DMS153 (cell line): ENCODE measurements at regions not wholly inside any gene's neighbourhood (a gene's known extent, or its start where the extent isn't known, plus 50 kb on each side); places are given as distances from the start of the nearest gene placed in this dataset.

ENCODE experiments used
- DNase-seq: peaks from one replicate; lab custom pipeline; 2025; lab: John Stamatoyannopoulos, UW

DNA sequence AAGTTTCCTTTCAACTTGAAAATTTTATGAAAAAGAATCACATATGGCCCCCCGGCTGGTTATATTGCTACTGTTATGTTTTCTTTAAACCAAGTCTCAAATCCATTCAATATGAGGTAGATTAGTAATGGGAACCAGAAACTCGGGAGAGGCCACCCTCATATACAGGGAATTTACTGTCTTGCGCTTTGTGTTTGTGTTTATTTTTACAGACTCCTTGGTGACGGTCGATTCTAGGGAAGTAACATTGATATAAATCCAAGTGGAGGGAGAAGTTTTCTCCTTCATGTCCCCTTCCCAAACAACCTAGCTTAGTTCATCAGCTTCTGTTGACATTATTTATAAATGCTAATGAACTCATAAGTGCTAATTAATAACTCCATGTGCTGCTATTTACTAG is 163.5 kb upstream of the LMO4 start:
- DNase-seq = no peak

DNA sequence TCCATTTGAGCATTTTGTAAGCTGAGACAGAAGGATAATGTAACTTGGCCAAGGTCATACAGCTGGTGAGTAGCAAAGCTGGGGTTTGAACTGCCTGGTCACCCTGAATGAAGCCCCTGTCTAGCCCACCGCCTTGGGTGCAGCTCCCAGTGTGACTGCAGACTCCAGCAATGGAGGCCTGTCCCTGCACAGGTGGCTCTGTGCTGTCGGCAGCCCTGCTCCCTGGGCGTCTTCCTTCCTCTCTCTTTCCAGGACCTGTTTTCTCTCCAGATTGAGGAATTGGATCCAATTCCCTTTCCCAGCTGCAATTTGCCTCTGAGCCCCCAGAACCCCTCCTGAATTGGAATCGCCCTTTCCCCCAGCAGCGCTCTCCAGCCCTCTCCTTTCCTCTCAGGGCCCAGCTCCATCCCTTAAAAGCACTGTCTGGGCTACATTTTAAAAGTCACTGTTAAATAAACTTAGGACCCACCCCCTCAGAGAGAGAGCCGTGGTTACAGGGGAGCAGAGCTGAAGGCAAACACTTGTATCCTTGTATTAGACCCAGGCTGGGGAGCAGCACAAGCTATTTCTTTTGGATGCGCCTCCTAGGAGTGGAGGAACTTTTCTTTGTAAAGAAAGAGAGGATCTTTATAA is 161.4 kb upstream of the LMO4 start:
- DNase-seq = no peak

DNA sequence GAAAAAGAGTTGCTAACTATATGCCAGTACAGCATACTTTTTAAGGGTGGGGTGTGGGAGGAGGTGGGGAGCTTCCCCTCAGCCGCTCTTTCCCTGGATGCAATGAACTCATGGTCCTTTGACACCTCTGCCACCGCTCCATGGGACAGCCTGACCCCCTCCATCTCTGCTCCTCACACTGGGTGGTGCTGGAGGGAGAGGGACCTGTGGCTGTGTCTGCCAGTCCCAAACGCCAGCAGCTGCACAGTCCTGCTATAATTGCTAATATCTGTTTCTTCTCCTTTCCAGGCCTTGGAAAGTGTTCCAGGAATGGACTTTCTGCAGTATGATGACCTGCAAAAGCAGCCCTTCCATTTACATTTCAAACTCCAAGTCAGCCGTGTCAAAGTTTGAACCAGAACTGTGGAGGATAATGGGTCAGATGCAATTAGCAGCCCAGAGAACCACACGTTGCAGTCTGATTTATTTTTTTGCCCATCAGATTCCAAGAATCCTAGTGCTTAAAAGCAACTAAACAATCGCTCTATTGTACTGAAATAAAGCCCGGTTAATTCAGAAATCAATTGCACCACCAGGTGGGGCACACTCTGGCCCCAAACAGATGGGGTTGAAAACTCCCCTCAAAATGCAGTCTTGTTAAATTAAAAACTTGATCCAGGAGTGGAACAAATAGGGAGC is 160.7 kb upstream of the LMO4 start:
- no peak for DNase-seq

DNA sequence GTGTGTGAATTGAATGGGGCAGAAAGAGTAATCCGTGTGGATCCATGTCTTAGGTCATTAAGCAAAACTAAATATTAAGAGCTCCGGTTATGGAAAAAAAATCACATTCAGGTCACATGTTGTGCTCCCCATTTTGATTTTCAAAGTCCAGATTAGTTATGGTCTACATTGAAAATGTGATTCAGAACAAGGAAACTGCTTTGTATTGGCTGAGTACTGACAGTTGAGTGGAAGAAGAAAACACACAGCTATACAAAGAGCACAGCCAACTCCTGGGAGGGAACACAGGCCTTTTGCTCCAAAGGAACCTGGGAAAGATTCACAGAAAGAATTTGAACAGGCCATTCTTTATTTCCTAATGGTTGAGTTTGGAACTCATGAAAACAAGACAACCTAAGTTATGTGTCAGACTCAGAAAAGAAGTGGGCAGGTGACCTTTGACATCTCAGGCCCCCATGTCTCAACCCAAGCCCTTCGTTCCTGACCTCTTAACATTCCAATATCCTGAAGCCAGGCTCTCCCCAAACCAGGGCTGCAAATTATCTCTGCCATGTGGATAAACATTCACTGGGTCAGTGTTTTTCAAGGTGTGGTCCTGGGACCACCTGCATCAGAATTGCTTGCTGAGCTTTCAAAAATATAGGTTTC is 159.3 kb upstream of the LMO4 start:
- no peak for DNase-seq

DNA sequence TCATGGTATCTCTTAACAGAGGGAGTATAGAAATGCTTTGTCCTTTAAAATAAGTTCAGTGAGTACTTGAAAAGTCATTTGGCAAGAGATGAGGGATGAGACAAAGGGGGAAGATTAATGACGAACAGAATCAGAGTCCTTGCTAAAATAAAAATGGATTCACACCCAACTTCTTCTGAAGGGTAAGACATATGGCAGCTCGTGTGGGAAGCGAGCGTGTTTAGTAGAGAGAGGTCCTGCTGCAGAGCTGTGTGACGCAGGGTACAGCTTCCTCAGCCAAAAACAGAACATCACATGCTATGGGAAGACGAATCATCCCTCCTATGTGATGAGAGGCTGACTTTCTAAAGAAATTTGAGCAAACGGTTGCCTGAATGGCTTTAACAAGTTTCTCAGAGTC is 158.5 kb upstream of the LMO4 start:
- no peak for DNase-seq

DNA sequence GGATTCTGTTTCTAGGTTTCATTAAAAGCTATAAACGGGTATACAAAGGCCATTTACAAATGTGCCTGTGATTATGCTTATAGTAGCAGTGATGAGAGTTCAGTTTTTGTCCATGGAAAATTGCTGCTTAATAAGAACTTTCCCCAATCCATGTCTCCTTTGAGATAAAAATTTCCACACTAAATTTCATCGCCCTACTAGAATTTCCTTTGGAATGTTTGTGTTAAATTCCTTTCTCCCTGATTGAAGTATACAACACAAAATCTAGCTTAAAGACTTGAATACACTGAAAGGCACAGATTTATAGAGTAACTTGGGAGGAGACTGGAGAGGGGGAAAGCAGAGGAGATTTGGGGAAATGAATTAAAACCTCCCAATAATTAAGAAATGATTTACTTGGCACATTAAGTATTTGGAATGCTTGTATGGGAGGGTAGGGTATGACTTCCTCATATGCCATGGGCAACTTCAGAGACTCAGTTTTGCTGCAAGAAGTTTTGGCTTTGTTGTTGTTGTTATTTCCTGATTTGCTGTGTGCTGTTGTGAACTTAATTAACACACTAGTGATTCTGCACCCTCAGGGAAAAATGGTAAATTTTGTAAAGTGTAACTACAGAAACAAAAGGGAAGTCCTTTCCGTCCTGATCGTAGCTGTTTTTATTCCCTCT is 157.6 kb upstream of the LMO4 start:
- no peak for DNase-seq

DNA sequence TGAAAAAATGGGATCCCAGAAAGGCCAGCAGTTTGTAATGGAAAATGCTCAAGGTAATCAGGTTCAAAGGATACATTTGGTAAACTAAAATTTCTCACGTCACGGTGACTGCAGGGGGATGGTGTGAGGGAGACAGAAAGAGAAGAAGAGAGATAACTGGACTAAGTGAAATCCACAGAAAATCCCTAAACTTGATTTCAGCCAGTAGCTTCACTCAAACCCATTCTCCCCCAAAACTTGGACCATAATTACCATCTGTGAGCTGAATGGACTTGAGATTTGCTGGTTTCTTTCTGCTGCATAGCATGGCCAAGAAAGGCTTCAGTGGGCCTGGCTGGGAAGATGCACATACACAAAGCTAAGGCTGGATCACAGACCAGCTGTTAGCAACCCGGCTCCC is 155.4 kb upstream of the LMO4 start:
- DNase-seq = no peak

DNA sequence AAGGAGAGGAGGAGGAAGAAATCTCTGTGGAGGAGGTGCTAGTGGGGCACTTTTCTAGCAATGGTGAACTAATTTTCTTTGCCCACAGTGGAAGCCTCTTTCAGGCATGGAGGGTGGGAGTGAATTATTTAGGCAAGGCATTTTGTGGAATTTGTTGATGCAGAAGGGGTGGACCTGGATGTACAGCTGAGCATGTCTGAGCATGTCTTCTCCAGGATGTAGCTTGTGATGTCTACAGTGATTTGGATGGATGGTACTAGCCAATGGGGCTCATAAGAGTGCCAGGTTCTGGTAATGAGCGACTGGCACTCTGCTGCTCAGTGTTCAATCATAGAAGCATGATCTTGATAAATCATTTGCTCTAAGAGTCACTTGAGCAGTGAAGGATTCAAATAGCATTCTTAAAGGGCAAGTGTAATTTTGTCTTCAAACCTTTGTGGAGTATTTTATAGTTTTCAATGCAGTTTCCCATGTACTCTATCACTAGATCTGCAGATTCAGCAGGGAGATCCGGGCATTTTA is 153.9 kb upstream of the LMO4 start:
- DNase-seq = no peak

DNA sequence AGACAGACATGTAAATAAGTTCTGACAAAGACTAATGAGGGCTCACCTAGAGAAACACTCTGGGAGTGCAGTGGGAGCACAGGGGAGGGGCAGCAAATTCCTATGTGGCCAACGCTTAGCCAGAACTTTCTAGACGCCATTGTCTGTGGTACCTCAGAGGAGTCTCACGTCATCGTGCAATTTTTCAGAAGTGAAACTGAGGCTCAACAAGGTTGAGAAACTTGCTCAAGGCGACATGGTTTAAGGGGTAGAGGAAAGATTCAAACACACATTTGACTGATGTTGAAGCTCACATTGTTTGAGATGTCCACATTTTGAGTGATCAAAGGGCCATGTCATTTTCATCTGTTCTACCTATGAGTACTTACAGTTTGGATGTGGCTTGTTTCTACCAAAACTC is 152.6 kb upstream of the LMO4 start:
- no peak for DNase-seq

DNA sequence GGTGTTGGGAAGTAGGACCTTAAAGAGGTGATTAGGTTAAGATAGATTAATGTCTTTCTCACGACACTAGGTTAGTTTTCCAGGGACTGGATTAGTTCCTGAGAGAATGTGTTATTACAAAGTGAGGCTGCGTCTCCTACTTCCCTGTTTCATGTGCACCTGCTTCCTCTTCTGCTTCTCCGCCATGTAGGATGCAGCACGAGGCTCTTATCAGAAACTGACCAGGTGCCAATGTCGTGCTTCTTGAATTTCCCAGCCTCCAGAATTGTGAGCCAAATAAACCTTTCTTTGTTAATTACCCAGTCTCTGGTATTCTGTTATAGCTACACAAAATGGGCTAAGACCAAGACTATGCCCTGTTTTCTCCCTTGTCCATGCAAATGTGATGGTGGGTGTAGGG is 152.2 kb upstream of the LMO4 start:
- no peak for DNase-seq

DNA sequence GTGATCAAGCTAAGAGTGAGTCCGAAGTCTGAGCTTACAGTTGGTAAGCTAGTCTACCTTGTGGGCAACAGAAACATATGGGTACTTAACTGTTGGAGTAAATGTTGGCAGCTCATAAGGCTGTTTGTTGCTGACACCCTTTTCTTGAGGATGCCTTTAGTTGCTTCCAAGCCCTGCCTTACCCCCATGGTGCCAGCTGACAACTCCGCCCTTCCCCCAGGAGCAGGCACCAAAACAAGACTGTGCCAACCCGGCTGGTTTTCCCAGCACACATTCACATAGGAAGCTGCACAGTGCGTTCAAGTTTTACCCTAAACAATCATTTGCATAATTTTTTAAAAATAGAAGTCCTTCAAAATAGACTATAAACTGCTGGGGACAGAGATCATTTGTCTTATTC is 150.2 kb upstream of the LMO4 start:
- DNase-seq = no peak

DNA sequence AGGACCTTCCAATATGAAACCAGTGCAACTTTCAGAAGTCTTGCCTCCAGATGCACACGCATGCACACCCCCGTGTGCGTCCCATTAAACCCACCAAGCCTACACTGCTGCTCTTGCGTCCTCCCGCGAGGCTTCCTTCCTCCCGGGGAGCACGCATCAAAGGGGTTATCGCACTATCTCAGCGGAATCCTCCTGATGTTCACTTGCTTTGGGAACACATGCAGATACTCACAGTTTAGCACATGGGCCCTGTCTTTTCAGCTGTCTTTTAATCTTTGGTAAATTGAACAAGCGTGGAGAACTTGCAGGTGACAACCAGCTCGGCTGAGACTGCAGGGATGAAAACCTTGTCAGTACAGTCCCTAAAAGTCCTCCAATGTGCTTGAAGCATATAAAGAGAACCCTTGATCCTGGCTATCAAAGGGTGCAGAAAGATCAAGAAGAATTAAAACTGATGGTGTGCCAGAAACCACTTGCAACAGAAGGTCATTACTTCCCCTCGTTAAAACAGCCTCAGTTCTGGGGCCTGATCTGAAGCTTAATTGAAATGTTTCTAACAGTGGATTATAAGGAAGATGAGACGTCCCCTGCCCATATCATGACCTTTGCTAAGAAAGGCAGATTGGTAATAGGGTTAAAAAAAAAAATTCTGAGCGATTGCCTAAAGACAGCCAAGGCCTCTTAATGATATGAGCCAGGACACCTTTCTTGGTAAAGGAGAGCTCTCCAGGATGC is 149.4 kb upstream of the LMO4 start:
- DNase-seq = no peak

DNA sequence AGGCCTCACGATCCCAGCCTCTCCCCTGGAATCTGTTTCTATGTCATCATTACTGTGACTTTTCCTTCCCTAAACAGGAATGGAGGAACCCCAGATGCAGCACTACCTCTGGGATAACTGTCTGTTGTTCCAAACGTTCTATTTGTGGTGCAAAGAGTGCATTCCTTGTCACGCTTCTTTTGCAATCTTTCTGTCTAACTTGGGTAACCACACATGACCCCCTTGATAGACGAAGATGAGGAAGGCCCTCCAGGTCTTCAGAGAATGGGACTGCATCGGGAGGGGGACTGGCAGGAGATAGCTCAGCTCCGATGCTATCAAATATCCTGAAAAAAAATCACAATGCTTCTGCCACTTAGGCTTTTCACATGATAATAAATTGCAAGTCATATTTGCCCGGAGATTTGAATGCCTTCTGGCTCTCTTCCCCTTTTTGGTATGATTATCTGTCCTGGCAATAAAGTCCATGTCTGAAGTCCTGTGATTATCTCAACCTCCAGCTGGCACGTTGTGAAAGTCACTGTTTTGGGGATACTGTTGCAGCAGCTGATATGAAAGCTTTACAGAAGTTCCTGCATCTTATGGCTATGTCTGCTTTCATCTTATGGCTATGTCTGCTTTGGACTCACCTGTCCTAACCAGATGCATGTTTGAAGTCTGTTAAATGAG is 148.7 kb upstream of the LMO4 start:
- no peak for DNase-seq

DNA sequence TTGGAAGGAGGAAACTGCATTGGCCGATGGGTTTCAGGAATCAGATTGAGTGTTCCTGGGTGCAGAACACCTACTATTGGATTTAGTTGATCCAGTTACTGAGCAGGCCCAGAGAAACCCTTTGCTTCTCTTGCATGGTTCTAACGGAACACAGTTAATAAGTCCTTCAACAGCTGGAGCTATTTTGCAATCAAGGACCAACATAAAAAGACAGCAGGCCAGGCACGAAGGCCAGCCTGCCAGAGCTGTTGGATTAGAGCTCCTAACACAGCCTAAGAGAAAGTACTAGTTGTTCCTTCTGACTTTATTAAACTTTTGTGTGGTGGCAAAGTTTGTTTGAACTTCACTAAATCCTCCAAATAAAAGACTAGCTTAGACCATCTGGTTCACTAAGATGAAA is 148.0 kb upstream of the LMO4 start:
- no peak for DNase-seq

DNA sequence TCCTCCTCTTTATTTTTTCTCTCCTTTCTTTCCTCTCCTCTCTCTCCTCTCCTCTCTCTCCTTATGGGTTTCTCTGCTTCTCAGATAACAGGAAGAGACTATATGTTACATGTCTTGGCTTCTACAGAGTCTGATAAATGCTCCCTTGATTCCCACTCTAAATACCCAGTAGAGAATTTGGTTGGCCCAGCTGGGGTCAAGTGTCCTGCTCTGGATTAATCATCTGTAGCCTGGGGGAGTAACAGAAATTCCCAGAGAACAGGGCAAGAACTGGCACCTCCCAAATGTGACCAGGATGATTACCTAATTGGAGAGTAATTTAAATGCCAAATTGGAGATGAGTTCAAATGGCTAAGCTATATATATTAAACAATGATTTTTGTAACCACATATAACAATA is 146.1 kb upstream of the LMO4 start:
- no peak for DNase-seq

DNA sequence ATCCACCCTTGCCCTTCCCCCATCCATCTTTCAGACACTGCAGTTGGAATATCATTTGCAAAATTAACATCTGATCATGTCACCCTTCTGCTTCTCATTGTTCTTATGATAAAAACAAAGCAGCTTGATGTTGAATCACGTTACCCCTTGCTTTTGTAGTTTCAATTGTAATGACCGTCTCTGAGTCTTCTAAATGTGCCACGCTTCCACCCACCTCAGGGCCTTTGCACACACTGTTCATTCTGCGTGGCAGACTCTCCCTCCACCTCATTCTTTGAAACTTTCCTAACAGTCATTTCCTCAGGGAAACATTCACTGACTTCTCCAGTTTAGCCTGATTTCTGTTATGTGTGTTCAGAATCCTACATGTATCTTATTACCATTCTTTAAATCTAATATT is 143.6 kb upstream of the LMO4 start:
- DNase-seq = no peak

DNA sequence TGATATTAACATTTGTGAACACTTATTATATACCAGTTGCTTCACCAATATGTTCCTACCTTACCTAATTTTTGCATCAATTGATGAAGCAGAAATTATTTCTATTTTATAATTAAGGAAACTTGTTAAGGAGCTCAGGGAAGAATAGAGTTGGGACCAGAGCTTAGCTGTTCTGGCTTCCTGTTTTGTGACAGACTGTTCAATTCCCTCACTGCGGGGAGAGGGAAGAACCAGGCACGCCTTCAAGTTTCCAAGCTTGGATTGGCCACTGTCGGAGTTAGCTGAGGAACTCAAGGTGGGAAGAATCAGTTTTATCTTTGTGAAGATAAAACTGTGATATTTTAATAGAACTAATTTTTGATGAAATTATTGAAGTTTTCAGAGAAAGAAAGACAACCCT is 142.3 kb upstream of the LMO4 start:
- no peak for DNase-seq

DNA sequence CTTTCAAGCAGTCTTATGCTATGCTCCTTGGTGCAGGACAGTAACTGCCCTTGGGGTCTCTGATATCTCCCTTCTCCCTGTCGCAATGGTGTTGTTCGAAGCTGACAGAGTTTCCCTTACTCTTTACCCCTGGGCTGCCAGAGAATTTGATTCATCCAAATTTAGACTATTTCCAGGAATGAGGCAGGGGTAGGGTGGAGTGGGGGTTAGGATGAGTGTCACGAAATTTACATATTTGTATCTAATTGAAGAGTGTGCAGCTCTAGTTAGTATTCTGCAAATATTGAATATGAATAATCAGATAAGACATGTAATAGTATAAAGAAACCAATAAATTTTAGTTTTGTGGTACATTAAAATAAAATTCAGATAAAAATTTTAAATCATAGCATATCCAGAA is 140.0 kb upstream of the LMO4 start:
- DNase-seq = no peak

DNA sequence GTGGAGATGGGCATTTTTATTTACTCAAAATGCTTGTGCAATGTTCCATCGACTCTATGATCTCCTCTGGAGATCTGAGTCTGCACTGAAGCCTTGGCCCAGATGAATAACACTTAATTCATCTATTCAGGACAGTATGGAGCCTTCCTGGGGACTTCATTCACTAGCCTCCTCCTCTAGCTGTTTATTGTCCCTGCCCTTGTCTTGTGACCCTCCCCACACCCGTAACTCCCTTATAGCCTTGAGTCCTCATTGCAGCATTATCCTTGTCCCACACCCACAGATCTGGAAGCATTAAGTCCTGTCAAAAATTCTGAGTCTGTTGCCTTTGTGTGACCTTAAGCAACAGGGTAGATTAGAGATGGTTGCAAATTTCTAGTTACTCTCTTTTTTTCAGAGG is 138.3 kb upstream of the LMO4 start:
- no peak for DNase-seq

DNA sequence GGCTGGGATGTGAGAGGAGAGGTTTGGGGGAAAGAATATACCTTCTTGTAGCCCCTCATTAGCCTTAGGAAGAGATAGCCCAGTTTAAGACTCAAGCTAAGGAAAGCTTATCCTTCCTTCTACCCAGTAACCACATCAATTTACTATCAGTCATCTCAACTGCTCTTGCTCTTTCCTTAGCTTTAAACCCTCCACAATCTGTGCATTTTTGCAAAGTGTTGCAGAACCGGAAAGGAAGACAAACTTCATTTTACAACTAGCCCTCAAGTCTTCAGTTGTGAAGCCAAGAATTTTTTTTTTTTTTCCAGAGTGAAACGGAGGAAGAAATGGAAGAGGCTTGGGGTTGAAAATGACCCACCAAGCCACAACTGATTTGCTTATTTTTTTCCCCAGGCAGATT is 137.0 kb upstream of the LMO4 start:
- DNase-seq = no peak

DNA sequence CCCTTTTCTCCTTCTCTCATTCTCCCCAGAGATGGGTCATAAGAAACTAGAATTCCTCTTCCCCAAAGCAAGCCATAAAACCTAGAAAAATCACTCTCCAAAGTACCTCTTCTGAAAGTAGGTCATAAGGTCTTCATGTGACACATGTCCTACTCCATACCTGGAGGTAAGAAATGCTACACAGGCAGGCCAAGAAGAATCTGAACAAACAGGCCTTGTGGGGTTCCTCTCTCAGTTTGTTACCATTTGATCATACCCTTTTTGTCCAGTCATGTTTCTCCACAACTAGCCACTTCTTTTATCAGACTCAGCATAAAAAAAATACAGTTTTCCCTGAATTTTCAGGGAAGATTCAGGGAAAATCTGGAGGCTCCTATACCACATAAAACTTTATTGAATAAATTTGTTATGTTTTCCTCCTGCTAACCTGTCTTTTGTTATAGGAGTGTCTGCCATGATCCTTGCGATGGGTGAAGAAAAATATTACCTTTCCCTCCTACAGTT is 134.4 kb upstream of the LMO4 start:
- DNase-seq = no peak

DNA sequence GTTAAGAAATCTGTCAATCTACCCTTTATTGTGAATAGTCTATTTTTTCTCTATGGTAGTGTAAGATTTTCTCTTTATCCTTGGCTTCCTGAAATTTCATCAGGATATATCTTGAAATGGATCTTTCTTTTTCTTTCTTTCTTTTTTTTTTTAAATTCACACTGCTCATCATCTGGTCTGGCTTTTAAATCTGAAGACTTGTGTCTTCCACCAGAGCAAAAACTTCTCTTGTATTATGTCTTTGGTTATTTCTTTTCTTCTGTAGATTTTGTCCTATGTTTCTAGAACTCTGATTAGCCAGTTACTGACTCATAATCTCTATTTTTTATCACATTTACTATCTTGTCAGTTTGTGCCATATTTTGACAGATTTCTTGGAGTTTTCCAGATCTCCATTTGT is 133.8 kb upstream of the LMO4 start:
- DNase-seq = no peak
